ENCODE measurements at regions not wholly inside any gene's neighbourhood (a gene's known extent, or its start where the extent isn't known, plus 50 kb on each side); places are given as distances from the start of the nearest gene placed in this dataset.

DNA sequence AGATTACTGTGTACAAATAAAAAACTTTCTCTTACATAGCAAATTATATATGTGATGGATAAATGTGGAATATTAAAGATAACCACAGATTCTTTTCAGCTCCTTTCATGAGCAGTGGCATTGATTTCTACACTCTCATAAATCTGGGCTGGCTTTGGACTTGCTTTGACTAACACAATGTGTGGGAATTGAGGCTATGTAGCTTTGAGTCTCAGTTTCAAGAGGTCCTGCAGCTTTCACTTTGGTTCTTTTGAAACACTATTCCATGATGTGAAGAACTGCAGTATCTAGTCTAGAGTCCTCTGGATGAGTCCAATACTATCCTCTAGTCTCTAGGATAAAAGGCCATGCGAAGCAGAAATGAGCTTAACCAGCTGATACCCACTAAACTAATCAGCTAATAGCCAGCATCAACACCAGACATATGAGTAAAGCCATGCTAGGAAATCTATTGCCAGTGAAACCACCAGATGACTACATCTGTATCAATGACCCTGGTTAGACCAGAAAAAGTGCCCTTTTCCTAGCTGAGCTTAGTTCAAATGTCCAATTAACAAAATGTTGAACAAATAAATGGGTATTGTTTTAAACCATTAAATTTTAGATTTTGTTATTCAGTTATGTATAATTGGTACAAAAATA is 274.9 kb upstream of the ZPLD1 start:
- DNase-seq = no peak

DNA sequence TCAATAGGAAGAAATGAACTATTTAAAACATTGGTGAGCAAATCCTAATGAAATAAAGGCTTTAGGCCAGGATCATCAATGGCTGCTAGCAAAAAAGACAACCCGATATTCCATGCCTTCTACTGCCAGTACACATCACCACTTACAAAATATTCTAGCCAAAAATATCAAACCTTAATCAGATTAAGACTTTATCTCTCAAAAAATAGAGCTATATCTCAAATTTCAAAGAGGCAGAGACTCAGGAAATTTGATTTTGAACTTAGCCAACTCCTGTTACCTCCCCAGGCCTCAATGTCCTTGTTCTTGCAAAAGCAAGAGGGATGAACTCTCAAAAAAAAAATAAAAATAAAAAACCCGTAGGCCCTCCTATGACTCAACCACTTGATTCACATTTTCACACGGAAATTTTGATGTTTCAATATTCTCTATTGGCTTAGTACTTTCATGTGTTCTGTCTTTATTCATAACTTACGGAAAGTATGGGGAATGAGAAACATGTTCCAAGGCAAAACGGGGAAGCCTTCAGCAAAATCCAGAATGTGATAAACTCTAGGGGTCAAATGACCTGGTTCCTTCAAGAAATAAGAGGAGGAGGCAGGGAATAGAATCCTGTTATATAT is 273.3 kb upstream of the ZPLD1 start:
- no peak for DNase-seq

DNA sequence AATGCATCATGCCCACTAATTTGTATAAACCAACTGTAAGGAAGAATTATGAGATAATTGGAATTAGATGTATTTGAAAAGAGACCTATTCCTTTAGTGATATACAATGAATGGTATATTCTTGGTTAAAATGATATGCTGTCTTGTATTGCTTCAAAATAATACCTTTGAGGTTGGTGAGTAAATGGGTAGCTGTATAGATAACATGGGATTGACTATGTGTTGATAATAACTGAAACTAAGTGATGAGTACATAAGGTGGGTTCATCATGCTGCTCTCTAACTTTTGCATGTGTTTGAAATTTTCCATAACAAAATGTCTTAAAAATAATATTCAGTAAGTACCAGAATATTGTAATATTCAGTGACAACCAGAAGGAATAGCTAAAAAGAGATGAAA is 272.6 kb upstream of the ZPLD1 start:
- DNase-seq = no peak

DNA sequence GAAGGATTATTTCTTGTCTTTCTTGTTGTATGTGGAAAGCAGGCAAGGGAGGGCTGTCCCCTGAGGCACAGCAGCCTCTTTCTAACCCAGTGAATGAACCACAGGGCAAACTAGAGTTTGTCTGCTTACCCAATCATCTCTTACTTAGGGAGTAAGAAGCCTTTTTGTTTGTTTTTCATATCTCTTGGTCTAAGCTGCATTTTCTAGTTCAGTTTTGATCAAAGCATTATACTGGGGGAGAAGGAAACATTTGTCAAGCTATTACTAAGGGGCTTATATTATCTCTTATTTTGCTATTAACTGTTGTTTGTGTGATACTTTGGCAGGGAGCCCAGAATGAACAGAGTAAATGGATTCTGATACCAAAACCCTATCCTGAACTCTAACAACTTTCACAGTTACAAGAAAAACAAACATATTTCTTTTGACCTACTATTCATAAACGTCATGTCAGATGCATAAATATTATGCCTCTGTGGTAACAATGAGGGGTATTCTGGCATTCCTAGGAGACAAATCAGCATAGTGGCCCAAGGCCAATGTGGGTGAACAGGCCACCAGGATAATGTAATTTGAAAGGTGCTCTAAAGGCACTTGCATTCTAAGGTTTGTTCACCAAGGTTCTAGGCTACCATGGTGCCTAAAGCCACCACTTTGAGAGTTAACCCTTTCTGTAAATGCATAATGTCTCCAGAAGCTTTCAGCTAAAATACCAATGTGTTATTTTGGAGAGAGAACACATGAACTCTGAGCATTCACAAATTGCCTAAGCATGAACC is 271.6 kb upstream of the ZPLD1 start:
- no peak for DNase-seq

DNA sequence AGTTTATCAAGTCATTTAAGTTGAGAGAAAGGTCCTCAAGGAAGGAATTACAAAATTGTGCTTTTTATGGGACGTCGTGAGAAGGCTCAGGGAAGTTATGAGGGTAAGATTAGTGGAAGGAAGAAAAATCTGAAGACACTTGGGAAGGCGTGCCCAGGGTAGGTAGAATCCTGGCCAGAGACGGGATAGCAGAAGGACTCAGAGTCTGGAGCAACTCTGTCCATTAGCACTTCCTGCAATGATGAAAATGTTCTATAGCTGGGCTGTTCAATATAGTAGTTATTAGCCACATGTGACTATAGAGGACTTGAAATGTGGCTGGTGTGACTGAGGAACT is 271.0 kb upstream of the ZPLD1 start:
- DNase-seq = no peak

DNA sequence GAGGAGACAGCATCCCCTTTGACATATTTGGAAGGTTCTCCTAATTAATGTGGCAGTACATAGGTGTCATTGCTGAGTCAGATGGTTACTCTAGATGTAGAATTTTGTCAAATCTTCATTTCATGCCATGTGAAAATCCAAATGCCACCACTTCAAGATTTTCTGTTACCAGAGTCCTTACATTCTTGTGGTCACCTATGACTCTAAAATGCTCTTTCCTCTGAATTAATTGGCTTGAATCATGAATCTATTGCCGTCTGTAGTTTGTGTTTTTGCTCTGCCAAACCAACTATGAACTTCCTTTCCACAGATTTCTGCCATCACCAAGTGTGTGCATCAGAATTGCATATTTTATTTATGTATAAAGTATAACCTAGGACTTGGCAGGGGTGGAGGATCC is 269.4 kb upstream of the ZPLD1 start:
- no peak for DNase-seq

DNA sequence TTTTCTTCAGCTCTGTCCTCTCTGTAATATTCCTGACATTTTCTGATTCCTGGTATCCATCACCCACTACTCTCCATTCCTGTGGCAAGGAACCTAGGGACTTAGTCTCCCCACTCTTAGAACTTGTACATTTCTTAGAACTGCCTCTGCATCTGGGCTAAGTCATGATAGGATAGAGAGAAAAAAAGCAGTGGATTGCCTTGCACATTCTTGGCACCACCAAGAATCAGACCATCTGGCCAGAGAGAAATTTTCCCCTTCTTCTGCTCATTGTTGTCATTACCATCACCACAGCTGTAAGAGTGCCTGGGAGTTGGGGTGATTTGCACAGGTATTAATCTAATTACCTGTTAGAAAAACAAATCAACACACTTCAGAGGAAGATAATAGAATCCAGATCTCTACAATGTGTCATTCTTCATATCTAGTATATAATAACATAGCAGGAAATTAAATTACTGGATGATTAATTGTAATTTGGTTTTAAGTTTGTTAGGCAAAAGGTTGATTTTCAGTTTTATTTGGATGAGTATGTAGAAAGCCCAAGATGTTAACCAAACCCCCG is 264.8 kb upstream of the ZPLD1 start:
- DNase-seq = no peak

DNA sequence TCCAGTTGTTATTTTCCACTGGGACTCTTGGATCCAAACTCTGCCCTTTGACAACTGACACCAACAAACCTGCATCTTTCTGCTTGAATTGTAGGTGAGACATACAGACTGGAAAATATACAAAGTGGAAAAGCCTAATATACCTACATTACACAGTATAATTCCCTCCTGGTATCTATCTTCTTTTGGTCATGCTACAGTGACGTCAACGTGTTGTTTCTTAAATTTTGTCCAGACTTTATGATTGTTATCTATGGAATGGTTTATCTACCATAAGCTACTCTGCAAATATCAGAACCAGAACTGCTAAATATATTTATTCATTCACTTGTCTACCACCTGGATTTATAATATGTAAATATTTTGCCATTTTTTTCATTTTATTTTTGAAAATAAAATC is 264.3 kb upstream of the ZPLD1 start:
- no peak for DNase-seq

DNA sequence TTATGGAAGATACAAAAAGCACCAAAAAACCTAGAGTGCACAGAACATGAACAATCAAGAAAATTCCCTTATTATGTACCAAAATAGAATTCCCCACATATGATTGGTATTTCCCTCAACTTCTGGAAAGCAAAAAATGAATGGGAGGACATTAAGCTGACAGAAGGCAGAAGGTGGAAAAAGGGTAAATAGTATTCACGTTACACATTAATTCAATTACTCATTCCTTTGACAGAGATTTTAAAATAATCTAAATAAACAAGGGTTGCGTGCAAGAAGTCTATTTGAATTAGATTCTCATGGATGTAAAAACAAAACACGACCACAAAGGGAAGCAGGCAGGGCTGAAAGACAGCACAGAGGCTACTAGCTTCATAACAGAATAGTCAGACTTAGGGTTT is 260.5 kb upstream of the ZPLD1 start:
- DNase-seq = no peak

DNA sequence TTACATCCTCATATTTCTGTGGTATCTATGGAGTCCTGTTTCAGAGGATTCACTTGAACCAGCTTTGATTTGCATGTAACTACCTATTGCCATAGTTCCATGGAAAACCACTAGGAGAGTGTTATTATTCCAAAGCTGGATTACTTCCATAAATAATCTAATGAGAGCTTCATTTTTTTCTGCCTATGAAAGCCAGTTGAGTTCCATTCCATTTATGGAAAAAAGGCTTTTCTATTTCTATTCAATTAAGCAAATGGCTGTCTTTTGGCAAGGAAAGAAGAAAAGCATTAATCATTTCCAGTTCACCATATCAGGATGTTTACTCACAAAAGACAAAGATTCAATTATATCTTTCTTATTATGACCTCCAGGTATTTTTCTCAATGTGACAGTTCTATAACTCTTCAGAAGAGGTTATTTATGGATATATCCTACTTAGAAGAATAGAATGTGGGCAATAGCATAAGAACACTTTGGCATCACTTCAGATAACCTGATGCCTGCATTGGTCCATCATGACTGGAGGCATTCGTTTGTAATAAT is 259.9 kb upstream of the ZPLD1 start:
- no peak for DNase-seq

DNA sequence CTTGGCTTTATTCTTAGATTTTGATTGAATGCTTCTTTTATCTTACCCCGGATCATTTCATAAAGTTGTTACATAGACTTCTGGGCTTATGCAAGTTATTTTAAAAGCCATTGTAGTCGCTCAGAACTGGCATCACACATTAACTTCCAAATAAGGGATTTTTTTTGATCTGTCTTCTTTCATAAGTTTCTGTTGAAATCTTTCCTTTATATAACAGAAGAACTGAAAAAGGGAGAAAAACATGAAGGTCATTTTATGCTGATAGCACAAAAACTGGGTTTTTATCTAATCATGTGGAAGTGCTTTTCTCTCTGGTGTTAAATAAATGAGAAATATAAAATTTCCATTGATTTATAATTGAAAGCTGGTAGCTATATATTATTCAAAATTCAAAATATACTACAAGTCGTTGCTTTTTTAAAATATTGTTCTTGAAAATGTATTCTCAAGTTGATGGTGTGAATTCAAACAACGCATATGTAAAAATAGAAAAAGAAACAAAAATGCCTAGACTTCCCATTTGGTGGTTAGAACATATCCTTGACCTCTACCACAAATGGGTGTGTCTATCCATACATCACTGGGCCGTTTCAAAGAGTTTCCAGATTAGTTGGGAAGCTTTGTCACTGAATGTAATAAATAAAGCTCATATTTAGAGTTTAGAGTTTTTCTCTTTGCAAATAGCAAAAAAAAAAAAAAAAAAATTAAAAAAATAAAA is 258.3 kb upstream of the ZPLD1 start:
- no peak for DNase-seq

DNA sequence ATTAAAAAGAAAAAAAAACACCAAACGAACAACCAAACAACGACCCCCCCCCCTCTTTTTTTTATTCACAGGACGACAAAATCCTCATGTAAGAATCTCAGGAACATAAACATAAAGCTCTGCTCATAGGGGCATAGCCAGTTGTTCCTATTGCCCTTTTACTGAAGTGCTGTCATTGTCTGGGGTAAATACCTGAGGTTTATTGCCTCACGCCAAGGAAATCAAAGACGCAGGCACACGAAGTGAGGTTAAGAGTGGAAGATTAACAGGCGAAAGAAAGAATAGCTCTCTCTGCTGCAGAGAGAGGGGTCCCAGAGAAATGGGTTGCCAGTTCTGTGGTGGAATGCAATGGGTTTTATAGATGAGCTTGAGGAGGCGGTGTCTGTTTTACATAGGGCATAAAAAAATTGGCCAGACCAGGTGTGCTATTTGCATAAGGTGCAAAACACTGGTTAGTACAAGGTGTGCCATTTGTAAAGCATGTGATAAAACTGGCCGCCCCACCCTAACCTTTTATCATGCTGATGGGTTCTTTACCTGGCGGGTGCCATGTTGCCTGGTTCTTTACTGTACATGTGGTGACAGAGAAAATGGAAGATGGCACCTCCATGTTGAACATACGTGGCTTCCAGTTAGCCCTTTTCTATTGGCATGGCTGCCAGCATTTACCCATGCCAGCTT is 257.6 kb upstream of the ZPLD1 start:
- DNase-seq = no peak

DNA sequence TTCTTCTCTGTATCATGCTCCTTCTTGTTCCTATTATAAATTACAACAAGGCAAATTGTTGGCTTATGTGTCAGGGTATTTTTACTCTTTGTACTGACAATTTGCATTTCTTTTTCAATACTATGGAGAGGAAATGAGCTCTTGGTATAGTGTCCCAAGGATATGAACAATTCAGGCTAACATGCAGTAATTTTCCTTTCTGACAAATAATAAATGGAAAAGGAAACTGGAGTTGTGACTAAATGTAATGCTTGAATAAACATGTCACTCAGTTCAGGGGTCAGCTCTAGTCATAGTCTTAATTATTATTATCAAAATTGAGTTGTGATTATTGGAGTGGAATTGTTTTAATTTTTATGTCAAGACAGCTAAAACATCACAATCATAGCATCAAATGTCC is 256.0 kb upstream of the ZPLD1 start:
- no peak for DNase-seq

DNA sequence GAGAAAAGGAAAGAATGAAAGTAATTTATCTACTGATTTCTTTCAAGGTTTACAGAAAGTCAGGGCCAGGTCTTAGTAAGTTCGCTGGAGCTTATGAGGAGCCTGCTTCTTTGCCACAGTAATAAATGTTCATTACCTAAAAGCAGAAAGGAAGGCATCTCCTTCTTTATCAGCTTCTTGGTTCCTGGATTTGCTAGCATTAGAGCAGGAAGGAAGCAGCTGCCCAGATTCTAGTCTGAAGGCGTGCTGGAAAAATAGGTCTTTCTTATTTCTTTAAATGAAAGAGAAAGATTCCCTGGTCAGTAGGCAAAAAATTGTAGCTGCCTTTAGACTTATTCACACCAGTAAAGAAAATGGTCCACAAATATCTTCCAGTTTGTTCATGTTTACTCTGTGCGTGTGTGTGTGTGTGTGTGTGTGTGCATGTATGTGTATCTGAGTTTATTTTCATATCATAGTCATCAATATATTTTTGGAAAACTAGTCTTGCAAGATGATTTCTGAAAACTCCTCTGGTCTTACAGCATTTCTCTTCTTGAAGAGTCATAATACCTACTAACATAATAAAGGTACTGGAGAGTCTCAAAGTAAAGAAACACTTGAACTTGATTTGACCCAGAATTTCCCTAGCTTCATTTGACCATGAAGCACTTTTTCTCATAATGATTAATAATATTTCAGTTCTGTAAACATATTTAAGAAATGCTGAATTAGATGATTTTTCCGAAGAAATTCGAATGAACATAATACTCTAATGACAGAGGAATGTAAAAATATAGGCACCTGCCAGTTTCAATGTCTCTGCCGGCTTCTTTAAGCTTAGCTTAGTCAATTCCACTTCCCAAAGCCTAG is 255.3 kb upstream of the ZPLD1 start:
- no peak for DNase-seq

DNA sequence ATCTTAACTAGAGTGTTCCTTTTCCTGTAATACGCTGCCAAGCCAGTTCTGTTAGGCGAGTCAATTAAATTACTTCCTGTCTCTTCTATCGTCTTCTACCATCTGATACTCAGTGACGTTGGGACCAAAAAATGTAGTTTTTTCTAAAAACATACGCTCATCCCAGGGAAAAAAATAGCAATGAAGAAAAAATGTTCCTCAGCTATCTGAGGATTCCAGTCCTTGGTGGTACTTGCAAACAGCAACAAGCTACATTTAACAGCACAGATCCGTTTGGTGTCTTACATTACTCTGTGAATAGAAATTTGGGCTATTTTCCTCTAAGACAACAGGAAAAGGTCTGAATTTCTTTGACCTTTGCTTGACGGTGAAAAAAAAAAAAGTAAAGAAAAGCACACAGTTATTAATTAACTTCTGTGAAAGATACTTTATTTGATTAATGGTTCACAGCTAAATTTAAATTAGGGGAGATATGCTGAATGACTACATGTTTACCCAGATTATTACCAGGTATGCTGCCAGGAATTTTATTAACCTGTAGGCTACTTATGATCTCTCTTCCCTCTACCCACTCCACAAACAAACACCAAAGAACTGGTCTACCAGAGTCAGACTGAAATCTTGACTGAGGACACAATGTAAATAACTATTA is 254.4 kb upstream of the ZPLD1 start:
- DNase-seq = peak in 1 of 2 donors; percentile 4

DNA sequence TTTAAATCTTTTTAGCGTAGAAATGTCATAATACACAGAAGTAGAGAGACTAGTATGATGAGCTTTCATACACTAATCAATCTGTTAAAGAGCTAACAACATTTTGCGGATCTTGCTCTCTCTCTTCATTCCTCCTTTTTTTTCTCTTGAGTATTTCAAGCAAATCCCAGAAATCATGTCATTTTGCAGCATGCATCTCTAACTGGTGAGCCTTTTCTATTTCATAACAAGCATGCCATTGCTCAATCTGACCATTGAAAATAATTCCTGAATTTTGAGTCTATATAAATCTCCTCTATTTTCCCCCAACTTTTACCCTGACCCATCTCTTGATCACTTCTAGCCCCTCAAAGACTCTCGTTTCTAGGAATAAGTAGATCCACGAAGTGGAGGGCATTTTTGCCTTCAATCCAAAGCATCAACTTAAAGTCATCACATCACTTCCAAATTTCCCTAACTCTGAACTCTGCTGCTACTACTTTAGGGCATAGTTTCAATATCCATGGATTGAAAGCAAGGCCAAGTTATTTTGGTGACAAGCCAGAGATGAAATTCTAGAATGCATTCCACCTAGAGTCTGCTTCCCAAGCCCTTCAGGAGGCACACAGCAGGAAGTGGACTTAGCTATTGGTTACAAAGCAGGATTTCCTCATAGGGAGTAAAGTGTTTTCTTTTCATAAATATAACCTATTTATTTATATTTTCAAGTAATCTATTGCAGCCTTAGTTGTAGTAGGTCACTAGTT is 253.5 kb upstream of the ZPLD1 start:
- DNase-seq = no peak

DNA sequence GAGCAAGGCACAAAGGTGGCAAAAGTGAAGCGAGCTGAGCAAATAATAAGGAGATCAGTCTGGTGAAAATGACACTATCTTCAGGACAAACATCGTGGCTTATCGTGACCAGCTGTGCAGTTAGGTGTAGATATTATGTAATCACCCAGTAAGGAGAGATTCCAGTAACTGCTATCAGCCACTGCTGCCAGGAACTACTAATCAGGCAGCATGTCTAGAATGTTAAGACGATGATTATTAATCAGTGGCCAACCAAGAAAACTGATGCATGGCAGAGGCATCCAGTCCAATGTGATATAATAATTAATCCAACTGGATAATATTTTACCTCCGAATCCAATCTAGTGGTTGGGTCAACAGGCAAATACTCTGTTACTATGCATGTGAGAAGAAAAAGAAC is 252.7 kb upstream of the ZPLD1 start:
- no peak for DNase-seq

DNA sequence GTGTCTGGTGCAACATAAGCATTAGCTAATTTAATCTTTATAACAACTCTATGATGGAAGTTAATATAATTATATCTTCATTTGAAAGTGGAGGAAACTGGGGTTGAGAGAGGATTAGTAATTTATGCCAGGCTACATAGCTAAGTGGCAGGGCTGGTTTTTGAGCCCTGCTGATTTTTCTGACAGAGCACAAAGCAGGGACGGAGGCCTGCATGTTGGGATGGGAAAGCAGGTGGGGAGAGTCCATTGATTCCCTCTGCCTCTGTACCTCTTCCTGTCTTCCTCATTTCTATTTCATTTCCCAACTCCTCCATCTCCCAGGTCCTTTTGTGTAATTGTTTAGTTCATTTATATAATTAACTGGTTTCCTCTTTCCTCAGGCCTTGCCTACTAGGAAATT is 251.6 kb upstream of the ZPLD1 start:
- no peak for DNase-seq

DNA sequence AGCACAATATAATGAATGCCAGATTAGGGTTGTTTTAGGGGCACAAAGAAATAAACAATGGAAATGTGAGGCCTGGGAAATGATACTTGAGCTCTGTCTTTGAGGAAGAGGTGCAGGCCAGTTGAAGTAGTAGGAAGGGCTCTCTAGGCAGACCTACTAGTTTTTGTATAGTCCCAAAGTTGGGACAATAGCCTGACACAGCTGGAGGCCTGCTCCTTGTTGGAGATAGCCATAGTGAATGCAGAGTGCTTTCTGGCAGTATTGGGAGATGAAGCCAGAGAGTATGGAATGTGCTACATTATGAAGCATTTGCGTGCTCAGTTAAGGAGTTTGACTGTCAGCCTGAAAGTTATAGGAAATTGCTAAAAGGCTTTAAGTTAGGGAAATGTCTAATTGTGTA is 251.2 kb upstream of the ZPLD1 start:
- no peak for DNase-seq

DNA sequence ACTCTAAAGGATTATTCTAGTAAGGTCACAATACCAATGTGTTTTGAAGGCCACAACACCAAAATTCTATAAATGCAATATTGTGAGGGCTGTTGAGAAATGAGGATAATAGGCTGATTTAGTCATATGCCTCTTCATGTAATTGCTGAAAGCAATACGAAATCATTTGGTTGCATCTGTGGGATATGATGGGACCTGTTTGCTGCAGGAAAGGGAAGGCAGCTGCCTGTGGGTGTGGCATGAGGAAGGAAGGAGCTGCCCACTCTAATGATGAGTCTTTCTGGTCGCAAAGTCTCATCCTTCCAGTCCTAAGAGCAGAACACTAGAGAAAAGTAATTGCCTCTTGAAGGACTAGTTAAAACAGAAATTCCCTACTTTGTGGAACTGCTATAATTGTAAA is 245.3 kb upstream of the ZPLD1 start:
- no peak for DNase-seq
